LNCAP (cell line): ENCODE measurements at regions not wholly inside any gene's neighbourhood (a gene's known extent, or its start where the extent isn't known, plus 50 kb on each side); places are given as distances from the start of the nearest gene placed in this dataset.

Experiments used
- TF ChIP-seq, protein P1 (sequence below): fragments of 450-650 bp; IDR thresholded peaks from 2 replicates; pipeline ENCODE4 v1.5.1; 2017; ENCODE audit warnings: mild to moderate bottlenecking

GRCh38 chr6:86502497-86502896, 434.8 kb upstream of the HTR1E start:
- TF ChIP-seq, protein P1, sequence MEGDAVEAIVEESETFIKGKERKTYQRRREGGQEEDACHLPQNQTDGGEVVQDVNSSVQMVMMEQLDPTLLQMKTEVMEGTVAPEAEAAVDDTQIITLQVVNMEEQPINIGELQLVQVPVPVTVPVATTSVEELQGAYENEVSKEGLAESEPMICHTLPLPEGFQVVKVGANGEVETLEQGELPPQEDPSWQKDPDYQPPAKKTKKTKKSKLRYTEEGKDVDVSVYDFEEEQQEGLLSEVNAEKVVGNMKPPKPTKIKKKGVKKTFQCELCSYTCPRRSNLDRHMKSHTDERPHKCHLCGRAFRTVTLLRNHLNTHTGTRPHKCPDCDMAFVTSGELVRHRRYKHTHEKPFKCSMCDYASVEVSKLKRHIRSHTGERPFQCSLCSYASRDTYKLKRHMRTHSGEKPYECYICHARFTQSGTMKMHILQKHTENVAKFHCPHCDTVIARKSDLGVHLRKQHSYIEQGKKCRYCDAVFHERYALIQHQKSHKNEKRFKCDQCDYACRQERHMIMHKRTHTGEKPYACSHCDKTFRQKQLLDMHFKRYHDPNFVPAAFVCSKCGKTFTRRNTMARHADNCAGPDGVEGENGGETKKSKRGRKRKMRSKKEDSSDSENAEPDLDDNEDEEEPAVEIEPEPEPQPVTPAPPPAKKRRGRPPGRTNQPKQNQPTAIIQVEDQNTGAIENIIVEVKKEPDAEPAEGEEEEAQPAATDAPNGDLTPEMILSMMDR = no peak

GRCh38 chr6:86500035-86500434, 437.3 kb upstream of the HTR1E start:
- TF ChIP-seq, protein P1 = no peak

GRCh38 chr6:86487660-86488221, 449.6 kb upstream of the HTR1E start:
- TF ChIP-seq, protein P1 = no peak

DNA sequence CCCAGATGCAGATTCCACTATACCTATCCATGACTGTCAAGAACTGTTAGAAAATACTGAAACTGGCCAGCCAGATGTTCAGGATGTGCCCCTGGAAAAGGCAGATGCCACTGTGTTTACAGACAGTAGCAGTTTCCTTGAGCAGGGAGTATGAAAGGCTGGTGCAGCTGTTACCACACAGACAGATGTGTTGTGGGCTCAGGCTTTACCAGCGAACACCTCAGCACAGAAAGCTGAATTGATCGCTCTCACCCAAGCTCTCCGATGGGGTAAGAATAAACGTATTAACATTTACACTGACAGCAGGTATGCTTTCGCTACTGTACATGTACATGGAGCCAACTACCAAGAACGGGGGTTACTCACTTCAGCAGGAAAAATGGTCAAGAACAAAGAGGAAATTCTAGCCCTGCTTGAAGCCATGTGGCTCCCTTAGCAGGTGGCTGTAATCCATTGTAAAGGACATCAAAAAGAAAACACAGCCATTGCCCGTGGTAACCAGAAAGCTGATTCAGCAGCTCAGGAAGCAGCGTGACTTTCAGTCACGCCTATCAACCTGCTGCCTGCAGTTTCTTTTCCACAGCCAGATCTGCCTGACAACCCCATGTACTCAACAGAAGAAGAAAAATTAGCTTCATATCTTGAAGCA, 459.7 kb upstream of the HTR1E start:
- TF ChIP-seq, protein P1 = no peak

- TF ChIP-seq, protein P1 = no peak
Measured at GRCh38 chr6:86476311-86476710, 461.0 kb upstream of the HTR1E start.

- TF ChIP-seq, protein P1 = no peak
Measured at GRCh38 chr6:86474081-86474480, 463.2 kb upstream of the HTR1E start.

GRCh38 chr6:86471791-86472190, 465.5 kb upstream of the HTR1E start:
- TF ChIP-seq, protein P1 = no peak
